WTC11 (cell line): ENCODE measurements at regions not wholly inside any gene's neighbourhood (a gene's known extent, or its start where the extent isn't known, plus 50 kb on each side); places are given as distances from the start of the nearest gene placed in this dataset.

Experiments
- ATF3 ChIP-seq: sonication (generic); formaldehyde crosslinking; conservative IDR thresholded peaks from 2 replicates; pipeline ENCODE4 v1.8.1; 2022; ENCODE audit warnings: mild to moderate bottlenecking, missing genetic modification reagents
- ATF6 ChIP-seq: sonication (generic); formaldehyde crosslinking; IDR thresholded peaks from 2 replicates; pipeline ENCODE4 v1.8.1; 2023; ENCODE audit warnings: mild to moderate bottlenecking, missing genetic modification reagents
- CTCF ChIP-seq: fragments of 200-600 bp; IDR thresholded peaks from 2 replicates; pipeline ENCODE4 v1.8.0; 2022; ENCODE audit warnings: antibody characterized with exemption
- E2F5 ChIP-seq: sonication (generic); formaldehyde crosslinking; IDR thresholded peaks from 2 replicates; pipeline ENCODE4 v1.8.1; 2022; ENCODE audit warnings: mild to moderate bottlenecking, moderate library complexity, missing genetic modification reagents
- ESRRA ChIP-seq: sonication (generic); formaldehyde crosslinking; IDR thresholded peaks from 2 replicates; pipeline ENCODE4 v1.8.1; 2022; ENCODE audit warnings: mild to moderate bottlenecking, missing genetic modification reagents, borderline replicate concordance
- ETV6 ChIP-seq: sonication (generic); formaldehyde crosslinking; IDR thresholded peaks from 2 replicates; pipeline ENCODE4 v1.8.1; 2022; ENCODE audit warnings: mild to moderate bottlenecking, missing genetic modification reagents
- FOXP1 ChIP-seq: sonication (generic); formaldehyde crosslinking; IDR thresholded peaks from 2 replicates; pipeline ENCODE4 v1.8.0; 2022; ENCODE audit warnings: missing genetic modification reagents, mild to moderate bottlenecking, moderate library complexity, borderline replicate concordance
- FOXP4 ChIP-seq: sonication (generic); formaldehyde crosslinking; IDR thresholded peaks from 2 replicates; pipeline ENCODE4 v1.8.0; 2022; ENCODE audit warnings: mild to moderate bottlenecking, missing genetic modification reagents
- GABPB1 ChIP-seq: sonication (generic); formaldehyde crosslinking; IDR thresholded peaks from 2 replicates; pipeline ENCODE4 v1.8.1; 2023; ENCODE audit warnings: mild to moderate bottlenecking, missing genetic modification reagents
- STAT6 ChIP-seq: sonication (generic); formaldehyde crosslinking; conservative IDR thresholded peaks from 2 replicates; pipeline ENCODE4 v1.8.1; 2023; ENCODE audit warnings: mild to moderate bottlenecking, low read depth, missing genetic modification reagents, moderate library complexity
- TP53 ChIP-seq: sonication (generic); formaldehyde crosslinking; IDR thresholded peaks from 2 replicates; pipeline ENCODE4 v1.8.1; 2023; ENCODE audit warnings: mild to moderate bottlenecking, missing genetic modification reagents

GRCh38 chr2:17171446-17172049 lies 346.7 kb downstream of the RAD51AP2 start:
- TF ChIP-seq TP53 (CRISPR knock-in tag), result no peak
- TF ChIP-seq ATF3 (CRISPR knock-in tag), result no peak
- peak; percentile 65 for TF ChIP-seq CTCF
- TF ChIP-seq FOXP1 (CRISPR knock-in tag), result no peak
- TF ChIP-seq ETV6 (CRISPR knock-in tag), result no peak
- no peak for TF ChIP-seq E2F5 (CRISPR knock-in tag)
- TF ChIP-seq FOXP4 (CRISPR knock-in tag), result no peak
- no peak for TF ChIP-seq GABPB1 (CRISPR knock-in tag)
- TF ChIP-seq STAT6 (CRISPR knock-in tag), result no peak
- TF ChIP-seq ATF6 (CRISPR knock-in tag), result no peak
- no peak for TF ChIP-seq ESRRA (CRISPR knock-in tag)
